ENCODE measurements at regions not wholly inside any gene's neighbourhood (a gene's known extent, or its start where the extent isn't known, plus 50 kb on each side); places are given as distances from the start of the nearest gene placed in this dataset.

DNA sequence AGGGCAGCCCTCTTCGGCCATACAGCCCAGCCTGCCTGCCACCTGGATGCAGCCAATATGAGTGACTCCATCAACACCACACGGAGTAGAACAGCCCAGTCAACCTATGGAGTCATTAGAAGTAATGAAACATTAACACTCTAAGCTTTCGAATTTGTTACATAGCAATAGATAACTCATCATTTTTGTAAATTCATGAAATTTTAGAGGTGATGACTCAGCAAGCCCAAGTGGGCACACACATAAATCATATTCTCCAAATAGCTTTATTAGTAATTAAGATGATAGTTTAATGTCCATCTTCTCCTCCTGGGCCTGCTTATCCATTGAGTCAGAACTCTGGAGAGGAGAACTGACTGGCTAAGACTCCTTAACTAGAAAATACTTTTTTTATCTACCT lies 335.0 kb upstream of the KCNH8 start:
- Histone ChIP-seq H2BK20ac (ENCODE audit: low read depth, low read length, poor library complexity, severe bottlenecking) (no peak overlapping the region), H2BK12ac (ENCODE audit: insufficient read length, low read depth, low read length) (no peak overlapping the region), H2AFZ (ENCODE audit: low read length) (no peak overlapping the region), H2BK15ac (ENCODE audit: low read depth, low read length) (no peak overlapping the region), H4K91ac (ENCODE audit: insufficient read length, low read depth, low read length) (no peak overlapping the region), H3K9ac (ENCODE audit: extremely low read depth, insufficient read length, low read length) (no peak overlapping the region), H4K5ac (ENCODE audit: insufficient read length, low read depth, low read length) (no peak overlapping the region), H3T11ph (ENCODE audit: low read length) (no peak overlapping the region), H2BK5ac (ENCODE audit: insufficient read length, low read length) (no peak overlapping the region), H3K27ac (ENCODE audit: insufficient read length, low read depth, low read length) (no peak overlapping the region), H3K79me2 (ENCODE audit: insufficient read depth, low read length) (no peaks in the 10 kb centered on the region), H2BK120ac (ENCODE audit: low read depth, low read length, poor library complexity, severe bottlenecking) (no peak overlapping the region), H3K4ac (ENCODE audit: low read depth, low read length) (no peak overlapping the region), H3K9me3 (ENCODE audit: control insufficient read depth, low read depth, low read length) (no peaks in the 10 kb centered on the region), H3K79me1 (ENCODE audit: insufficient read depth, low read depth, low read length, poor library complexity, severe bottlenecking) (no peaks in the 10 kb centered on the region), H3K27me3 (ENCODE audit: insufficient read depth, low read length) (no peaks in the 10 kb centered on the region), H3K4me1 (ENCODE audit: insufficient read depth, low read length) (no peaks in the 10 kb centered on the region), H4K20me1 (ENCODE audit: control insufficient read depth, insufficient read depth, insufficient read length) (no peaks in the 10 kb centered on the region), H3K23me2 (ENCODE audit: insufficient read length, low read depth, low read length, poor library complexity, severe bottlenecking) (no peaks in the 10 kb centered on the region), H3K23ac (ENCODE audit: insufficient read length, low read depth, low read length) (no peak overlapping the region), H2AK5ac (ENCODE audit: insufficient read length, low read length) (no peak overlapping the region), H3K4me2 (ENCODE audit: insufficient read depth, insufficient read length, low read length) (no peak overlapping the region), H3K18ac (ENCODE audit: insufficient read length, low read depth, low read length) (no peak overlapping the region), H3K56ac (ENCODE audit: insufficient read length, low read depth, low read length) (no peak overlapping the region), H4K8ac (replicated peaks; ENCODE audit: insufficient read length, low read depth, low read length) (no peak overlapping the region), H3K14ac (ENCODE audit: insufficient read depth, low read length) (no peak overlapping the region)
- Mint-ChIP-seq H3K27ac (peak overlapping the region in 1 of 3 experiments; percentile 56; a peak in 1 of 7 replicates), H3K27me3 (ENCODE audit: low read depth) (no peaks in the 10 kb centered on the region), H3K4me3 (no peak overlapping the region), H3K4me1 (0 out of 4 replicates have a peak, but pooled peaks cover 0 to 2% of the 10 kb centered on the region in 2 experiments), H3K9me3 (no peaks in the 10 kb centered on the region), H3K36me3 (ENCODE audit: insufficient read depth in 1 of 3, low read depth in 3 of 3) (no peaks in the 10 kb centered on the region)
- no CpG with 5 or more reads among the region's 3 CpGs for WGBS (ENCODE audit: extremely low coverage, insufficient read length, low lambda C conversion rate)
- DNase-seq, result no peak
- TF ChIP-seq, protein P1, sequence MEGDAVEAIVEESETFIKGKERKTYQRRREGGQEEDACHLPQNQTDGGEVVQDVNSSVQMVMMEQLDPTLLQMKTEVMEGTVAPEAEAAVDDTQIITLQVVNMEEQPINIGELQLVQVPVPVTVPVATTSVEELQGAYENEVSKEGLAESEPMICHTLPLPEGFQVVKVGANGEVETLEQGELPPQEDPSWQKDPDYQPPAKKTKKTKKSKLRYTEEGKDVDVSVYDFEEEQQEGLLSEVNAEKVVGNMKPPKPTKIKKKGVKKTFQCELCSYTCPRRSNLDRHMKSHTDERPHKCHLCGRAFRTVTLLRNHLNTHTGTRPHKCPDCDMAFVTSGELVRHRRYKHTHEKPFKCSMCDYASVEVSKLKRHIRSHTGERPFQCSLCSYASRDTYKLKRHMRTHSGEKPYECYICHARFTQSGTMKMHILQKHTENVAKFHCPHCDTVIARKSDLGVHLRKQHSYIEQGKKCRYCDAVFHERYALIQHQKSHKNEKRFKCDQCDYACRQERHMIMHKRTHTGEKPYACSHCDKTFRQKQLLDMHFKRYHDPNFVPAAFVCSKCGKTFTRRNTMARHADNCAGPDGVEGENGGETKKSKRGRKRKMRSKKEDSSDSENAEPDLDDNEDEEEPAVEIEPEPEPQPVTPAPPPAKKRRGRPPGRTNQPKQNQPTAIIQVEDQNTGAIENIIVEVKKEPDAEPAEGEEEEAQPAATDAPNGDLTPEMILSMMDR (conservative IDR thresholded peaks at IDR 0.05), result no peak
